Suppressor macrophage treated with lipopolysaccharide for 1 hour (primary cell): ENCODE measurements at regions not wholly inside any gene's neighbourhood (a gene's known extent, or its start where the extent isn't known, plus 50 kb on each side); places are given as distances from the start of the nearest gene placed in this dataset.
"Not testable (repeated sequence)": the region's sequence is repeated elsewhere in the genome, so short reads cannot be mapped to it uniquely, and the experiment has no call there.

Experiments
- DNase-seq, 3 donors: peaks; one replicate each; pipeline ENCODE4 v3.0.0-alpha.2; 2020 to 2022

DNA sequence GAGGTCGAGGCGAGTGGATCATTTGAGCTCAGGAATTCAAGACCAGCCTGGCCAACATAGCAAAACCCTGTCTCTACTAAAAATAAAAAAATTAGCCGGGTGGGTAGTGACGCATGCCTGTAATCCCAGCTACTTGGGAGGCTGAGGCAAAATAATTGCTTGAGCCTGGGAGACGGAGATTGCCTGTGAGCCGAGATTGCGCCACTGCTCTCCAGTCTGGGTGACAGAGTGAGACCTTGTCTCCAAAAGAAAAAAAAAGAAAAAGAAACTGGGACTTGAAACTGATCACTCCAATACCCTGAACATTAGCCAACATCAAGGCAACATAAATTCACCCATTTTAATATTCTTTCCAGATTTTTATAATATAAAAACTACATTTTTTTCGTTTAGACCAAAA is 874.6 kb upstream of the MBL2 start:
- not testable (repeated sequence) for DNase-seq

DNA sequence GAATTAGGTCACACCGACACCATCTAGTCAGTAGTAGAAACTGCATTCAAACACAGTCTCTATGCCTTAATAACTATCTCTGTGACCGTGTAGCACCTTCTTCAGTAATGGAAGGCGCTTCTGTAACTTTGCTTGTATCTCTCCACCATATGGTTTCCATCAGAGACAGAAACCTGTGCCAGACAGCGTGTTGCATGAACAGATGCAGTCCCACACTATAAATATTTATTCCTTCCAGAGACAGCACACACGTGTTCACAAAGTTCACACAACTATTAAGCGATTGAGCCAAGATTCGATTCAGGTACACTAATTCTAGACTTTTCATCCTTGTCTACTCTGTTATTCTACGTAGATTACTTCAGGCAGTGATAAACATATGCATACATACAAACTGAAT is 873.9 kb upstream of the MBL2 start:
- no peak for DNase-seq

GRCh38 chr10:53645951-53646350 is 873.4 kb upstream of the MBL2 start:
- no peak for DNase-seq

- no peak for DNase-seq
Measured at GRCh38 chr10:53638006-53638405, 865.4 kb upstream of the MBL2 start.

- no peak for DNase-seq
Measured at GRCh38 chr10:53624722-53625121, 852.1 kb upstream of the MBL2 start.

- DNase-seq = no peak
Measured at GRCh38 chr10:53622201-53622600, 849.6 kb upstream of the MBL2 start.

DNA sequence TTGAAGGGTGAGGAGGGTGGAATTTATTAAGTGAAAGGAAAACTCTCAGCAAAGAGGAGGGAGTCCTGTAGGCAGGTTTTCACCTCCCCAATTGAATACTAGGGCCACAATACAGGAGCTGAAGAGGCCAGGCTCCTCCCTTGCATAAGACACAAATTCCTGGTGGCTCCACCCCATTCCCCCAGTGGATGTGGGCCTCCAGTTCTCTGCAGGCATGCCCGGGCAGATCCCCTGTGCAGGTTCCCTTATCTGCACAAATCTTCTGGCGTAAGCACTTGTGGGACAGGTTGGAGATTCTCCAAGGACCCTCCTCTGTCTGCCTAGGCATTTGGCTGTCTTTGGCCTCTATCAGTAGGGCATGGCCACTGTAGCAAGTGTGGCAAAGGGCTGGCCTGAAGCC is 847.1 kb upstream of the MBL2 start:
- DNase-seq = no peak

GRCh38 chr10:53607691-53608090 is 835.1 kb upstream of the MBL2 start:
- DNase-seq = no peak

DNA sequence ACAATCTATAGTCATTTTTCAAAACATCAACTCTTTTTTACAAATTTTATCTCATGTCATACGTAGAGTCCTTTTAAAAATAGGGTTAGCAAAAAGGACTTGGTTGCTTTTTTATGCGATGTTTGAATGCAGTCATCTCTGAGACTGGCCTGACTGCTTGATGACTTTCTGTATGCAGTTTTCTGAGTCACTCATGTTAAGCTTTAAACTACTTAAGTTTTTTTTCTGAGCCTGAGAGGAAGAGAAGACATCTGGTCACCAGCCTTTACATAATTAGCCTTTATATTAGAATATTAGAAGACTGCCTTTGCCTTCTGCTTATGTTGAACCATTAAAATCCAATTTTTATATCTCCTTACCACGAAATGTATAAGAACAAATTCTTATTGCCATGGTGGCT is 834.4 kb upstream of the MBL2 start:
- no peak for DNase-seq

GRCh38 chr10:53601260-53601875 is 828.8 kb upstream of the MBL2 start:
- peak; percentile 40 to 65 (median 59) for DNase-seq

GRCh38 chr10:53598914-53599313 is 826.3 kb upstream of the MBL2 start:
- DNase-seq = no peak

- no peak for DNase-seq
Measured at GRCh38 chr10:53597835-53598251, 825.3 kb upstream of the MBL2 start.

GRCh38 chr10:53580465-53580864 is 807.9 kb upstream of the MBL2 start:
- DNase-seq = no peak

DNA sequence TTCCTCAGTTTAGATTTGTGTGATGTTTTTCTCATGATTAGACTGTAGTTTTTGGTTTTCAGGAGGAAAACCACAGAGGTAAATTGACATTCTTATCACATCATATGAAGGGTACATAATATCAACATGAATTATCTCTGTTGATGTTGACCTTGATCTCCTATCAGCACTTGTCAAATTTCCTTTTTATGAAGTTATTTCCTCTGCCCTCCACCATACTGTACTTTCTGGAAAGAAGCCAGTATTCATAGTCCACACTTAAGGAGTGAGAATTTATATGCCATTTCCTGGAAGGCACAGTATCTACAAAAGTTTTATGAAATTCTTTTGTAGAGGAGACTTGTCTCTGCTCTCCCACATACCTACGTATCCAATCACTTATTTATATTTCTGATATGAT is 807.2 kb upstream of the MBL2 start:
- DNase-seq = no peak

DNA sequence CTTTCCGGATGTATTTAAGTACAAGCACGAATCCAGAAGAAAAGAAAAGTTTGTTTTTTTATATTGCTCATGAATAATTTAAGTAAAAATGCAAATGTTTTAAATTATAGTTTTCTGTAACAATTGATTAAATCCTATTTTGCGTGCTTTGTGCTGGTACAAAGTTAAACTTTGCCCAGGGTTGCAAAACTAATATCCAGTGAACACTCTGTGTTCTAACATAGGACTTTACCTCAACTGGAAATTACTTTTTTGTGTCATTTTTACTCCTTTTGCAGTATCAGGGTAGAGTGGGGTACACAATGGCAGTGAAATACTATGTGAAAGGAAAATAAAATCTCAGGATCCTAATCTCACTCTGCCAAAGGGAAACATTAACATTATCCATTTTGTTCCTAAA is 801.4 kb upstream of the MBL2 start:
- DNase-seq = no peak

DNA sequence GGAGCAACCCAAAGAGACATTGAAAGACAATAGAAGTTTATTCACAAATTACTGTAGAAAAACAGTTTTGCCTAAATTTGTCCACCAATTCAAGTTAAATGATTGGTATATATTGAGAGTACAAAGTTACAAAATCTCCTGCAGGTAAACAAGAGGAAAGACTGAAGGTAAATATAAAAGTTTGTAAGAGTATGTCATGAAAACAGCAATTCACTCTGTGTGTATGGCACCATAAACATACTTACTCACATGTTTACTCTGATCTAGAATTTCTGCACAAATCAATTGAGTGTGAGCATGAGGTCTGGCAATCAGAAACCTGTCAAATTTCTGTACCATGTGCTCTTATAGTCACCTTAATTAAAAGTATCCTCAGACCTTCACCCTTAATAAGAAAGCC is 800.9 kb upstream of the MBL2 start:
- no peak for DNase-seq

DNA sequence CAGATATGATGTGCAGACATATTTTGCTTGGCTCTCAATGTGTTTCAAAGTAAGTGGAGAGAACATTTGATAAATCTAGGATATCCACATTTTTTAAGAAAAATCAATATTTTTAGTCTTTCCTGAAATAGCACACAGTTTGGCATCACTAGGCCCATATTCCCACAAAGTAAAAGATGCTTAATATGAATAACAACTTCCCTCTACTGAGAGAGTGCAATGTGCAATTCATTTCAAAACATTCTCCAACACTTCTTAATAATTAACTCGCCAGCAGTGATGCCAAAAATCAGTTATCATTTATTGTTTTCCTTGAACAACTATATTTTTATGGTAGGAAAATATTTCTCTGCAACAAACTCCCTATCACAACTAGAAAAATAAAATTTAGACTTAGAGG is 800.2 kb upstream of the MBL2 start:
- DNase-seq = no peak

- no peak for DNase-seq
Measured at GRCh38 chr10:53570221-53570620, 797.6 kb upstream of the MBL2 start.

DNA sequence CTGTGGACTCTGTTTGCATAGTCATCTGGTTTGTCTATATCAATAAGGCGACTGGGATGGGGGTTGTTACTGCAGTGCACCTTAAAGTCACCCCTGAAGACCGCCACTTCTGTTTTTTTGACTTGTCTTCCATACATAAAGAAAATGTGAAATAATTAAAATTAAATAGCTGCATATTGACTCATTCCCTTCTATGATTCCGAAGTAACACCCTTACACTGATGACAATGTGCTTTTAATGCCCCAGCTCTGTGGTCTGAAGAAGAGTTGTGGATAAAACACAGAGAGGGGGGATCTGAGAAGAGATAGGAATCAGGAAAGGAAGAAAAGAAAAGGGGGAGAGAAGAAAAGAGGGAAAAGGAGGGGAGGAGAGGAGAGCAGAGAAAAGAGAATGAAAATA is 796.9 kb upstream of the MBL2 start:
- DNase-seq = no peak

DNA sequence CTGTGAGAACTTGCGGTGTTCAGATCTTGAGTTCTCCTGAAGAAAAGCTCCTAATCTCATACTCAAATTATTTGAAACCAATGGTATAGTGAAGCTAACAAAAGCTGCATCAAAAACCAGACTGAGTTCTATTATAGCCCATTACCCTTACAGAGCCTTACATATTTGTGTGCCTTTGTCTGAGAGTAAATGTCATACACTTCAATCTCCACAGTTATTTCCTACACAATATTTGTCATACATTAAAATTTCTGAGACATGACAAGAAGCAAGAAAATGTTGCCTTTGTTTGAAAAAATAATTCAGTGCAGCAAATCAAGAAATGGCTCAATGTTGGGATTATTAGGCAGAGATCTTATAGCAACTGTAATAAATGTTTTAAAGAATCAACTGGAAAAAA is 776.1 kb upstream of the MBL2 start:
- no peak for DNase-seq

DNA sequence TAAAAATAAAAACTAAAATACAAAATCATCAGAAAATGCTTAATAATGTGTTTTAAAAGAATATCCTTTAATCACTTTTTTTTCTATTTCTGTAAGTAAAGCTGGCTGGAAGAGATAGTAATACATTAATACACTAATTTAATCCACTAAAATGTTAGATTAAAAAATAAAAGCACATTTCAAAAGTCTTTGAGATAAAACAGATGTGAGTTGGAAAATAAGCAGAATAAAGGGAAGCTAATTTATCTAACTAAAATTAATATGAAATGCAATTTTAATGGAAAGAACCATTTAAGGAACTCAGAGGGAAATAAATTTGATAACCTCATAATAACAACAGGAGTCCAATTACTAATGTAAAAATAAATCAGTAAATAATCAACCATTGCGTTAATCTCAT is 774.8 kb upstream of the MBL2 start:
- no peak for DNase-seq

- DNase-seq = no peak
Measured at GRCh38 chr10:53543410-53543809, 770.8 kb upstream of the MBL2 start.

DNA sequence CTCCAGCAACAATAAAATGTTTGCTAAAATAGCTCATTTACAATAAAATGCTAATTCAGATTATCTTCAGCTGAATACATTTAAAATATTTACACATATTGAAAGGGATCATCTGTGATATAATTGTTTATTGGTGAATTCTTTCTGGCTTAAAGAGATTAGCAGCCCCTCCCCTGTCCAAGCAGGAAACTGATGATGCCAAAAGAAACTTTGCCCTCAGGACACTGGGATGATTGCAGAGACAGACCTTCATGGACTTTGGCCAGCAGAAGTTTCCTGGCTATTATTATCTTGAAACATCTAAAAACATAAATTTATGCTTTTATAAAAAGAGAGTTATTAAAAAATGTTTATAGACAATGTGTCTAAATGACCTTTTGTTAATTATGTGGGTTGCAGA is 764.9 kb upstream of the MBL2 start:
- DNase-seq = no peak

DNA sequence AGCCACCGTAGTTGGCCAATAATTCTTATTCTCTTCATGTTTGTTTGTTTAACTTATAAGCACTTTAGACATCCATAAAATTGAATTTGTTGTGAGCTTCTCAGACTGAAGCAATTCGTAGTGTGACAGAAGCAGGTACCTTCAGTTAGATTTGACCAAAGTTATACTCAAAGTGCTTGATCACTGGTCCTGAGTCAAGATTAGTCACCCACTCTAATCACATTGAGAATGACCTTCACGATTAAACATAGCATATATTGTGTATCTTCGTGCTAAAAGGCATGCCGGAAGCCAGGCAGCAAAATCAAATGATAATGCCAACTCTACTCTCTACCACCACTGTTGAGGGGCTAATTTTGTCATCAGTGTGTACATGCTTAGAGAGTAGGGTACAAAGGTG is 763.7 kb upstream of the MBL2 start:
- DNase-seq = no peak

DNA sequence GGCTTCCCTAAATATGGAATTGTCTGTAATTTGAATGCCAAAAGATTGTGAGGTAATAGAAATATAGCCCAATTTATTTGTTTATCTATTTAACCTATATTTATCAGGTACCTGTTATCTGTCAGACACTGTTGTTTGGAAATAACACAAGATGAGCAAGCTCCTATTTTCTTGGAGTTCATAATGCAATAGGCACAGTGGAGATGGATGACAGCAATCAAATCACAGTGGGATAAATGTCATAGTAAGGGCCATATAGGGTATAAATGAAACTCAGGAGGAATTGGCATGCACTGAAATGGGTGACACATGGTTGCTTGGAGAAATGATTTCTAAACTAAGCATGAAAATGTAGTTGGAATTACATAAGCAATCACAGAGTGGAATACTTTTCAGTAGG is 761.8 kb upstream of the MBL2 start:
- DNase-seq = no peak

DNA sequence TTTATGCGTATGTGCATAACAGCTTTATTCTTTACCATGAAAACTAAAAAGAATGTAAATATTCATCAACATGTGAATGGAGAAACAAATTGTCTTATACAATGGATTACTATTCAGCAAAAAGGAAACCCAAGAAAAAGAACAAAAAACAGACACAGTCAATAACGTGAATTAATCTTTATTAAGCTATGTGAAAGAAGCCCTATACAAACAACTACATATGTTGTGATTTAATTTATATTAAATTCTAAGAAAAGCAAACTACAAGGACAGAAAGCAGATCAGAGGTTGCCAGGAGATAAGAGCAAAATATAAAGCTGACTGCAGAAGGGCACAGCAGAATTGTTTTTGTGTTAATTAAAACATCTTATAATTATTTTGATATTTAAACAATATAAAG is 756.4 kb upstream of the MBL2 start:
- no peak for DNase-seq
